ENCODE measurements at regions not wholly inside any gene's neighbourhood (a gene's known extent, or its start where the extent isn't known, plus 50 kb on each side); places are given as distances from the start of the nearest gene placed in this dataset.

DNA sequence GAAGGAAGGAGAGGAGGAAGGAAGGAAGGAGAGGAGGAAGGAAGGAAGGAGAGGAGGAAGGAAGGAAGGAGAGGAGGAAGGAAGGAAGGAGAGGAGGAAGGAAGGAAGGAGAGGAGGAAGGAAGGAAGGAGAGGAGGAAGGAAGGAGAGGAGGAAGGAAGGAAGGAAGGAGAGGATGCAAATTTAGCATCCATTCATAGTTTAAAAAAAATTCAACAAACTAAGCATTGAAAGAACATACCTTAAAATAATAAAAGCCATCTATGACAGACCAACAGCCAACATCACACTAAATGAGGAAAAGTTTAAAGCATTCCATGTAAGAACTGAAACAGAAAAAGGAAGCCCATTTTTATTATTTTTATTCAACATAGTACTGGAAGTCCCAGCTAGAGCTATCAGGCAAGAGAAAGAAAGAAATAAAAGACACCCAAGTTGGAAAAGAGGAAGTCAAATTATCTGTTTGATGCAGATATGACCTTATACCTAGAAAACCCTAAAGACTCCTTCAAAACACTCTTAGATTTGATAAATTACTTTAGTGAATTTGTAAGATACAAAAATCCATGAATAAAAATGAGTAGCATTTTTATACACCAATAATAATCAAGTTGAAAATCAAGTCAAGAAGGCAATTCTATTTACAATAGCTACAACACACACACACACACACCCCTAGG, 52.2 kb upstream of the FXR1 start:
- no peak for TF ChIP-seq CTCF (conservative IDR thresholded peaks at IDR 0.05)
- no peak for TF ChIP-seq EZH2 (IDR thresholded peaks at IDR 0.05; ENCODE audit: low read depth)

All from PC-9 (cell line).